NCI-H510A treated with DMSO at 0.1 percent for 48 hours (cell line): ENCODE measurements at regions not wholly inside any gene's neighbourhood (a gene's known extent, or its start where the extent isn't known, plus 50 kb on each side); places are given as distances from the start of the nearest gene placed in this dataset.
"Not testable (repeated sequence)": the region's sequence is repeated elsewhere in the genome, so short reads cannot be mapped to it uniquely, and the experiment has no call there.

ENCODE experiments used
- DNase-seq: peaks from one replicate; lab custom pipeline; 2025; lab: John Stamatoyannopoulos, UW

DNA sequence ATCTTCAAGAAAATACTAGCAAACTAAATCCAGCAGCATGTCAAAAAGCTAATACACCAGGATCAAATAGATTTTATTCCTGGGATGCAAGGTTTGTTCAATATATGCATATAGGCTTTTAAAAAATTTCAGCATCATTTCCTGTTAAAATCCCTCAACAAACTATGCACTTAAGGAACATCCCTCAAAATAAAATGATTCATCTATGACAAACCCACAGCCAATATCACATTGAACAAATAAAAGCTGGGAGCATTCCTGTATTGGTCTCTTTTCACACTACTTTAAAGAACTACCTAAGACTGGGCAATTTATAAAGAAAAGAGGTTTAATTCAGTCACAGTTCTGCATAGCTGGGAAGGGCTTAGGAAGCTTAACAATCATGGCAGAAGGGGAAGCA, 726.7 kb downstream of the GRXCR1 start:
- DNase-seq: no peak

DNA sequence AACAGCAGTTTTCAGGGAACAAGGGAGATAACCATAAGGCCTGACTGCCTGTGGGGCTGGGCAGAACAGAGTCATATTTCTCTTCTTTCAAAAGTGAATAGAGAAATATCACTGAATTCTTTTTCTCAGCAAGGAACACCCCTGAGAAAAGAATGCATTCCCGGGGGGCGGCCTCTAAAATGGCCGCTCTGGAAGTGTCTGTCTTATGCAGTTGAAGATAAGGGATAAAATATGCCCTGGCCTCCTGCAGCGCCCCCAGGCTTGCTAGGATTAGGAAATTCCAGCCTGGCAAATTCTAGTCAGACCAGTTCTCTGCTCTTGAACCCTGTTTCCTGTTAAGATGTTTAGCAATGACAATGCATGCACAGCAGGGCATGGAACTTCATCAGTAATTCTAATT, 745.4 kb downstream of the GRXCR1 start:
- not testable (repeated sequence) for DNase-seq

DNA sequence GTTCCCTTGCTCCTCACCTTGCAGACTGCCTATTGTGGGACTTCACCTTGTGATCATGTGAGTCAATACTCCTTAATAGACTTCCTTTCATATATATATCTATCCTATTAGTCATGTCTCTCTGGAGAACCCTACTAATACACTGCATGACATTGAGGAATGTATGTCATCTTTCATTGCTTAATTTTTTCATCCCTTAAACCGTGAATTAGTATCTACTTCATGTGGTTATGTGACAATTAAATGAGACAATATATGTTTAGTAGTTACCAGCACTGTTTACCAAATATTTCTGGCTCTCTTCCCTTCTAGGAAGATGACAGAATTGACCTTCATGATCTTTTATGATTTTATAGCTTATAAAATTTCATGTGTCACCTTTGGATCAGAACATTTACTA, 759.5 kb downstream of the GRXCR1 start:
- no peak for DNase-seq

DNA sequence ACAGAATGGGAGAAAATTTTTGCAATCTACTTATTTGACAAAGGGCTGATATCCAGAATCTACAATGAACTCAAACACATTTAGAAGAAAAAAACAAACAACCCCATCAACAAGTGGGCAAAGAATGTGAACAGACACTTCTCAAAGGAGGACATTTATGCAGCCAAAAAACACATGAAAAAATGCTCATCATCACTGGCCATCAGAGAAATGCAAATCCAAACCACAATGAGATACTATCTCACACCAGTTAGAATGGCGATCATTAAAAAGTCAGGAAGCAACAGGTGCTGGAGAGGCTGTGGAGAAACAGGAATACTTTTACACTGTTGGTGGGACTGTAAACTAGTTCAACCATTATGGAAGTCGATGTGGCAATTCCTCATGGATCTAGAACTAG, 767.0 kb downstream of the GRXCR1 start:
- DNase-seq: not testable (repeated sequence)

DNA sequence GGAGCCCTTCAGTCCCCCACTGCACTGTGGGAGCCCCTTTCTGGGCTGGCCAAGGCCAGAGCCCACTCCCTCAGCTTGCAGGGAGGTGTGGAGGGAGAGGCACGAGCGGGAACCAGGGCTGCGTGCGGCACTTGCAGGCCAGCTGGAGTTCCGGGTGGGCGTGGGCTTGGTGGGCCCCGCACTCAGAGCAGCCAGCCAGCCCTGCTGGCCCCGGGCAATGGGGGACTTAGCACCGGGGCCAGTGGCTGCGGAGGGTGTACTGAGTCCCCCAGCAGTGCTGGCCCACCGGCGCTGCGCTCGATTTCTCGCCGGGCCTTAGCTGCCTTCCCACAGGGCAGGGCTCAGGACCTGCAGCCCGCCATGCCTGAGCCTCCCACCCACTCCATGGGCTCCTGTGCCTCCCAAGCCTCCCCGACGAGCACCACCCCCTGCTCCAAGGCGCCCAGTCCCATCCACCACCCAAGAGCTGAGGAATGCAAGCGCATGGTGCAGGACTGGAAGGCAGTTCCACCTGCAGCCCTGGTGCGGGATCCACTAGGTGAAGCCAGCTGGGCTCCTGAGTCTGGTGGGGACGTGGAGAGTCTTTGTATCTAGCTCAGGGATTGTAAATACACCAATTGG, 776.2 kb downstream of the KCTD8 start:
- not testable (repeated sequence) for DNase-seq

DNA sequence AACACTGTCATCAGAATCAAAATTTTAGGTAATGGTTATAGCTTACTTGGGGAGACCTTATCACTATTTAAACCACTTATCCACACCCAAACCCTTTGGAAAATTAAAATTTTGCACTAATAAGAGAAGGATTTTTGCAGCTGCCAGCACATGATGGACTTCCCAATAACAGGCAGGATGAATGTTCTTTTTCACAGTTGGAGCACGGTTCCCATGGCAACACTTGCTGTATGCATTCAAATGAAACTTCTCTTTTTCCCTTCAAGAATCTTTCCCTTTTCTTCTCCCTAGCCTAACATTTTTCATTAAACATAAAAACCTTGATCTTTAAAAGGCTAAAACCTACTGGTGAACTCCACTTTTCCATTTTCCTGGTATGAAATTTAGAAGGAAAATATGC, 768.2 kb downstream of the KCTD8 start:
- DNase-seq: no peak

DNA sequence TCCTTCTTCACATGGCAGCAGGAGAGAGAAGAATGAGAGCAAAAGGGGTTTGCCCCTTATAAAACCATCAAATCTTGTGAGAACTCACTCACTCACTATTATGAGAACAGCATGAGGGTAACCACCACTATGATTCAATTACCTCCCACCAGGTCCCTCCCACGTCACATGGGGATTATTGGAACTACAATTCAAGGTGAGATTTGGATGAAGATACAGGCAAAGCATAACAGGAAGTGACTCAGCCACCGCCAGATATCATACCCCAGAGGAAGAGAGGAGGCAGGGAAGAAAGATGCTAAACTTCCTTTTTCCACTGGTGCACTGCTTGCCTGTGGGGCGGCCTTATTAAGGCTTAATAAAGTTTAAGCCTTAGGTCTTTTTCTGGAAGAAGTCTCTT, 766.1 kb downstream of the KCTD8 start:
- DNase-seq: no peak

DNA sequence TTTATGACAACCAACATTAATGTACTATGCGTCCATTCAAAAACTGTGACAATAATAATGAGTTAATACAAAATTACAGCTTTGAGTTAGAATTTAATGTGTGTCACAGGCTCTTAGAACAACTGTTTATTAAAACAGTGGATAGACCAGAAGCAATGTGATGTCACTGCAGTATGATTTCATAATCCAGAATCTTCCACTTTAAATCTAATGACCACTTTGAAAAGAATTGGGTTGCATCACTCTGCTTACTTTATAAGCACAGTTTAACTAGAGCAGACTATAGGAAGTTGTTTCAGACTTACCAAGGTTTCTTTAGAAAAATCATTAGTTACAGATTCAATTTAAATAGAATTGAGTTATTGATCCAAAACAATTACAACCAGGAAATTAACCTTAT, 758.5 kb downstream of the KCTD8 start:
- DNase-seq: no peak

DNA sequence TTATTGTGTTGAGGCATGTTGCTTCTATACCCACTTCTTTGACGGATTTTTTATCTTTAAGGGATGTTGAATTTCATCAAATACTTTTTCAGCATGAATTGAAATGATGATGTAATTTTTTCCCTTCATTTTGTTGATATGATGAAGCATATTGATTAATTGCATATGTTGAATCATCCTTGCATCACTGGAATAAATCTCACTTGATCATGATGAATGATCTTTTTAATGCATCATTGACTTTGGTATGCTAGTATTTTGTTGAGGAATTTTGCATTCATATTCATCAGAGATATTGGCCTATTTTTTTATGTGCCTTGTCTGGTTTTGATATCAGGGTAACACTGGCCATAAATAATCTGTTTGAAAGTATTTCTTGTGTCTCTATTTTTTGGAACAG, 754.7 kb downstream of the KCTD8 start:
- DNase-seq: no peak

DNA sequence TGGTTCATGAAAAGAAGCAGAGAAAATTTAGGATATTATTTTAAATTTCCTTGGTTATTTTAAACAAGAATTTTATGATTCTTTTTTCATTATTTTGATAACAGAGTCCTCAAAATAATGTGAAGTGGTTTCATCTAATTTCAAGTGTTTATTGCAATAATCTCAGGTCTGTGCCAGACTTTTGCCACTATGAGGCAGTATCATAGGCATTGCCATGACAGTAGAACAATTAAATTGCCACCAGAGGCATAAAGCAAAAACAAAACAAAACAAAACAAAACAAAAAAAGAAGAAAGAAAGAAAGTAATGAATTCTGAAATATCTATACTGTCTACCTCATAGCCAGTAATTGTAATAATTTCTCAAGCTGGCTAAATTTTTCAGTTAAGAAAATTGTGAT, 739.2 kb downstream of the KCTD8 start:
- DNase-seq: no peak

DNA sequence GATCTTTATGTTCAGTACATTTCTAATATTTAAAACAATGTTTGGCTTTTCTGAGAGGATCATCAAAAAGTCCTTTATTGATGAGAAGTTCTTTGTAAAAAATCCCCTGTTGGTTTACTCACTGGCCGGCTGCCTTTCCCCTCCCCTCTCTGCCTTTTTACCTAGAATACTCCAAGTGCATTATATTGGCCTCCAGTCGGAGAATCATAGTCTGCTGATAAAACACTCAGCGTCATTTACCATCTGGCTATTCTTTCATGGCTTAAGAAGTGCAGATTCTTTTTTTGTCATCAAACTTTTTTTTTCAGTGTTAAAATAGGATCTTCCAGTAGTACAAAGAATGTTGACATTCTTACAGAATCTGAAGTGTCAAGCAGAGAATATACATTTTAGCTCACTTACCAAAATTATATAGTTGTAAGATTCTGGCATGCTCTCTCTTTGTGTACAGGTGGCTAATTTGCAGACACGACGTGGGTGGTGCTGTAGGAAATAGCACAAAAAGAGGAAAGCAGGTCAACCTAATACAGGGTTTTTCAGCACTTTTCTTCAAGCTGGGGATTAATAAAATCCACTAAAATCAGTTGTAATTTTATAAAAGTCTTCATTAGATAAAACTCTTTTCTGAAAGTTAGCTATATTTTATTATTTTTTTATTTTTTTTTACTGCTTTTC, 731.8 kb downstream of the KCTD8 start:
- DNase-seq: no peak

DNA sequence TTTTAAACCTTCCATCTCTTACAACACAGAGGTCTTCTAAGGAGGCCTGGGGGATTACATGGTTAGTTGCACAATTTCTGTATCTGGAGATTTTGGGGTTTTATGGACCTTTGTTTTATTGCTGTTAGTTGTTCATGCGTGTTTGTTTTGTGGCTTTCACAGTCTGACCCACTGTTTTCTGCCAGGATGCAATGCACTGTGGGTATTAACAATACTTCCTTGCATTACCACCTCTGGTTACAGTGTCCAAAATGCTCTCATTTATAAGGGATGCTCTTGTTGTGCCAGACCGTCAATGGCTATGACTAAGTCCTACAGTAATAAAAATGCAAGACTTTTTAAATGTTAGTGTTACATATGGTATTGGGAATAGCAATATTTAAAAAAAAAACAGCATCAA, 730.2 kb downstream of the KCTD8 start:
- DNase-seq: no peak

DNA sequence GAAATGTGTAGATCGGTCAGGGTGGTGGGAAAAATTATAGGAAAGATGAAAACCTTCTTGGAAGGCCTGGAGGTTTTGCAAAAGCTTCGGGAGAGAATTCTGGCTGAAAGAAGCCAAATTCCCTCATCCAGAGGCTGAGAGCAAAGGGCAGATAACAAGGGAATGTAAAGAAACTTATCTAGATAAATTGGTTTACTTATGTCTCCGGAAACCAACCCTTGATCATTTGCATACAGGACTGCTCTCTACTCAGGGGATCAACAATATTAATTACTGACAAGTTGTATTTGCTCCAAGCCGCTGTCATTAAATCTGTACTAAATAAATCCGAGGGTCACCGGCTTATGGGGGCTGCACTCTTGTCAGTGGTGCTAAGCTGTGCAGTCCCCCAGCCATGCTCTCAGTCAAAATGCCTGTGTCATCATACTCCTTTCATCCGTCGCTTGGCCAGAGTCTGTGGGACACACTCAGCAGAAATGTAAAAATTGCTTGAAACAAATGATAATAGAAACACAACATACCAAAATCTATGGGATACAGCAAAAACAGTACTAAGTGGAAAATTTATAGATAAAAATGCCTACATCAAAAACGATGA, 715.7 kb downstream of the KCTD8 start:
- no peak for DNase-seq

DNA sequence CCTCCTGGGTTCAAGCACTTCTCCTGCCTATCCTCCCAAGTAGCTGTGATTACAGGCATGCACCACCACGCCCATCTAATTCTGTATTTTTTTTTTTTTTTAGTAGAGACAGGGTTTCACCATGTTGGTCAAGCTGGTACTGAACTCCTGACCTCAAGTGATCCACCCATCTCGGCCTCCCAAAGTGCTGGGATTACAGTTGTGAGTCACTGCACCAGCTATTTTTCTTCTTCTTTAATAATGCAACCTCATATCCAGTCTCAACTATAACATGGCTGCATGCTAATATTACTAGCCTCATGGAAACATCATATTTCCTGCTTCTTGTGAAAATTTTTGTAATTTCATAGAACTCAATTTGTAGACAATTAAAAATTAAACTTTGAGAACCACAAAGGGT, 706.5 kb downstream of the KCTD8 start:
- DNase-seq: no peak

DNA sequence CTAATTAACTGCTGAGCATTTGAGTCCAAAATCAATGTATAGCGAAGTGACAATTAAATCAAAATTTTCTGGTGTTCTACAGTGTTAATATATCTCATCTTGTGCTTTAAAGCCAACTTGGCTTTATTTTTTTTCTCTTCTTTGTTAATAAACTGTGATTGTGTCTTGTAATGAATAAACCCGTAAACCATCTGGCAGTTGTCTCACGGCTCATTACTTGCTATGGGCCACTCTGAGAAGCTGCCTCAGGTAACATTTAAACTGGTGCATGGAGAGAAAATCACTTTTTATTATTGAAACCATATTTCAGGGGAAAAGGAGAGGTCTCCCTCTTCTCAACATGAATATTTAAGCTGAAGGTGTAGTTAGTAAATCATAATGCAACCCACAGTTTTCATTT, 694.0 kb downstream of the KCTD8 start:
- DNase-seq: no peak

DNA sequence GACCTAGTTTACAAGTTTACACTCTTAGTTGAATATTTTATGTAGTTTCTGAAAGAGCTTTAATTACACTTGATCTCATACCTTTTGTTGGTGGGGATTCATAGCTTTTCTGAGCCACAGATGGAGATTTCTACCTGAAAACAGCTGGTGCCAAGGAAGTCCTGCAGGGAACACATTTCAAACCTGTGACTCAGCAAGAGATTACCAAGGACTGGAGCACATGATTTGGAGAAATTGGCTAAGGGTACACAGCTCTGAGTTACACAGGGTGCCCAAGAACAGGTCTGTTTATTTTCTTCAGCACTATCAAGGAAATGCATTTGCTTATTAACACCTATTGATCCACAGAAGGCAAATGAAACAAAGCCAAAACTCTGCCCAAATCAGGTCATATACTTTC, 691.5 kb downstream of the KCTD8 start:
- DNase-seq: no peak

DNA sequence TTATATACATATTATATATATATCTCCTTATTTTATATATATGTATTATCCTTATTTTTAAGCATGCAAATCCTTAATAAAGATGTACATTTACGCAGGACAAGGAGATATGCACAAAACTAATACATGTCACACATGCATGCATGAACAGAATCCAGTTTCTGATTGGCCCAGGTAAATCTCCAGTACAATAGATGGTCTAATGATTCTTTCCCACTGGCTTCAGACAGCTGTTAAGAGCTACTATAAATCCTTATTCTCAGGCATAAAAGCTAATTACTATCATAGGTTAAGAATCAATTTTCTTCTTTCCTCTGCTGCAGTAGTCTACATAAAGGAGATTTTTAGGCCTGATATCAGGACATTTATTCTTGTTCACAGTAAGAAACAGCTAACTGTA, 689.8 kb downstream of the KCTD8 start:
- DNase-seq: no peak

DNA sequence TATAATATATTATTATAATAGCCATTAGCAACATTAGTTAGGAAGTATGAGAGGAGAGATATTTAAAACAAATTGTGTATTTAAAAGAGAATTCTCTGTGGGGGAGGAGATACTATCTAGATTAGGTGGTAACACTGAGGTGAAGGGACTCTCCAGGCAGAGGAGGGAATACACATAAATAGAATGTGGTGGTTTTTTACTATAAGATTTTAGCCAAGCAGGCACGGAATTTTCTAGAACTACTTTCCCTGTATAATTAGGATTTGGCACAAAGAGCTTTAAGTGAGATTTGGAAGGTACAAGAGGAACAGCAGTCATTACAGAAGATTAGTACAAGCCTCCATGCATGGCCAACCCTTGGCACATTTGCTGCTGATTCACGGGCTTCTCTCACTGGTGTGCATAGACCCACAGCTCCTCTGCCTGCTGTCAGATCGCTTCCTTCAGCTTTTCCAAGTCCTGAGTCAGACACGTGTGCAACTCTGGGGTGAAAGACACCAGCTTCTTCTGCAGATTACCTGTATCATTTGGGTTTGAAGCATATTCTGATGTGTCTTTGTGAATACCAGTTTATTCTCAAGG, 685.5 kb downstream of the KCTD8 start:
- no peak for DNase-seq

DNA sequence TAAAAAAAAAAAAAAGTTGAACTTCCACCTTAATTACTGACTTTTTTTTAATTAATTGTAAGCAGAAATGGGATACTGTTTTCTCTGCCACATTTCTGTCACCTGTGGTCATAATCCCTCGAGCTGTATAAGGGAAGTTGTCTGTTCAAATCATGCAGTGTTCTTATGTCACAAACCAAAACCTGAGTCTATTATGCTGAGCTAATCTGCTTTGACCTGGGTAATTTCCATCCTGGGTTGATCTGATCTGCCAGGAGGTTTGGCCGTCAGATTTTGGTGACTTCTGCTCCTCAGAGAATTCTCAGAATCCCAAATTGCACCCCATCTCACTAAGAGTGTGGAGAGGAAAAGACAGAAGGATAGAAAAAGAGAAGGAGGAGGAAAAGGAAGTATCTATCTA, 683.1 kb downstream of the KCTD8 start:
- DNase-seq: no peak

DNA sequence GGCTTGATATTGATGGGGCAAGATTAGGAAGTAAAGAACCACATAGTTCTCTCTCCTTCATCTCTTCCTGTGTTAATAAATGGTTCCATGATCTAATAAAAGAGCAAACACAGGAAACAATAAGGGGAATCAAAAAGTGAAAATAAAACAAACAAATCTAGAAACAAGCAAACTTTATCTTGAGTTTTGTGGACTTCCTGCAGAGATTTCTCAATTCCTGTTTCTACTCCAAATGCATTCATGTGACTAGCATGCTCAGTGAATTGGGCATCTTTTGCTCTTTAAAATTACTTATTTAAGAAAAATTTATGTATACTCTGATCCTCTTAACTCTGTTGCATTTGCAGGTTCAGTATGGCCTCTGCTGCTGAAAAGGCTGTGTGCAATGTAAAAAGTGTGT, 682.0 kb downstream of the KCTD8 start:
- DNase-seq: no peak

DNA sequence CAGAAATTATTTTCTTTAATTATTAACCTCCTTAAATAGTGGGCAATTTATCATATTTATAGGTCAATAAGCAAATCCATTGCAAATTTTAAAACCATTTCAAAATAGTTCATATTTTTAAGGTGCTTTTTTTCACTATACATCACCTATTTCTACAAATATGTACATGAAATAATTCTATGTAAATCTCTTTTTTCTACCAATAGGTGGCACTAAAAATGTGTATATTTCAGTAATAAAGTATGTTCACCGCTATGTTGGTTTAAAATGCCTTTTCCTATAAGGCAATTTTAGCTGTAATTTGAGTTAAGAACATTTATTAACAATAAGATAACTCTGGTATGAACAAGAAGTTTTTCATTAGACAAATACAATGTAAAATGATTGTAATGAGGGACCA, 672.2 kb downstream of the KCTD8 start:
- no peak for DNase-seq

DNA sequence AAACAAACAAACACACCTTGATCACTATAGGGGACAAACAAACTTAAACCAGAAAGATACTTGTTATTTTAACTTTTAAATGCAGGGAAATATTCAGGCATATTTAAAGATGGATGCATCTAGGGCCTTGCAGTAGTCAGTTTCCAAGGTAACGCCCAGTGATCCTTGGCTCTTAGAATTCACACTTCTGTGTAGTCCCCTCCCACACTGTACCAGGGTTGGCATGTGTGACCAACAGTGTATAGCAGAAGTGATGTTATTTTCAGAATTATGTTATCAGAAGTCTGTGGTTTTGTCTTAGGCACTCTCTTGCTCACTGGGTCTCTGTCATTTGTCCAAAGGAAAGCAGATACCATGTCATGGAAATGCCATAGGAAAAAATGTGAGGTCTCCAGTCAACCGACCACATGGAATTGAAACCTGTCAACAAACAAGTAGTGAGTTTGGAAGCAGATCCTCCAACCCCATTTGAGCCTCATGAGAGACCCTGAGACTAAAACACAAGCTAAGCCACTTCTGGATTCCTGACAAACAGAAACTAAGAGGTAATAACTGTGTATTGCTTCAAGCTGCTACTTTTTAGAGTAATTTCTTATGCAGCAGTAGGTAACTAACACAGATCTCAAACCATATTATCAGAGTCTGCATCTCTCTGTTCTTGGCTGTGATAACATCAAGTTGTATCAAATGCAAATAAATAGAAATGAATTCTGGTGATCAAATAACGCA, 670.3 kb downstream of the KCTD8 start:
- DNase-seq: no peak

DNA sequence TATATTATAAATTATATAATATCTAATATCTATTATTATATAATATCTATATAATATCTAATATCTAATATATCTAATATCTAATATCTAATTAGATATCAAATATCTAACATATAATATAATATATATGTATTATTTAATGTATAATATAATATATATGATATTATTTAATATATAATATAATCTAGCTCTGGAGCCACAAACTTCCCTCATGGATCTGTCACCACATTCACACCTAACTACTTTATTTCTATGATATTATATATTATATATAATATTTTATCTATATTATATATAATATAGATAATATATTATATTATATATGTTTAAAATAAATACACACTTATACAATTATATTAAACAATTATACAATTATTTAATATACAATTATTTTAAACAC, 667.5 kb downstream of the KCTD8 start:
- no peak for DNase-seq
